ENCODE measurements at regions not wholly inside any gene's neighbourhood (a gene's known extent, or its start where the extent isn't known, plus 50 kb on each side); places are given as distances from the start of the nearest gene placed in this dataset.
"Not testable (repeated sequence)": the region's sequence is repeated elsewhere in the genome, so short reads cannot be mapped to it uniquely, and the experiment has no call there.

- DNase-seq = not testable (repeated sequence)
These were observed 286.9 kb downstream of the ANAPC1 start for GRCh38 chr2:111596808-111597705.

DNA sequence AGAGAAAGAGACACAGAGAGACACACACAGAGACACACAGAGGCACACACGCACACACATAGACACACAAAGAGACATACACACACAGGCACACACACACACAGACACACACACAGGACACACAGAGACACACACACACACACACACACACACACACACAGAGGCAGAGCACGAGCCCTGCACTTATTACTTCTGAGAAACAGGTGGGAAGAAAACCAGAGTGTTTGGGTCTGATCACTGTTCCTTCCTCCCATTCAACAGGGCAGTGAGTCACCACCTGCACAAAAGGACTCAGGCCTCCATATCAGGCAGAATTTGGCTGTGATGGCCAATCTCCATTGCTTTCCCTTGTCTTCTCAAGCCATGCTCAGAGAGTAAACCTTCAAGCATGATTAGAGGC lies 285.0 kb downstream of the ANAPC1 start:
- DNase-seq = not testable (repeated sequence)

- DNase-seq = not testable (repeated sequence)
These were observed 281.7 kb downstream of the ANAPC1 start for GRCh38 chr2:111602259-111602658.

GRCh38 chr2:111605798-111606197 lies 278.2 kb downstream of the ANAPC1 start:
- not testable (repeated sequence) for DNase-seq

GRCh38 chr2:111606632-111607031 lies 277.4 kb downstream of the ANAPC1 start:
- not testable (repeated sequence) for DNase-seq

GRCh38 chr2:111609146-111609844 lies 274.7 kb downstream of the ANAPC1 start:
- DNase-seq = not testable (repeated sequence)

DNA sequence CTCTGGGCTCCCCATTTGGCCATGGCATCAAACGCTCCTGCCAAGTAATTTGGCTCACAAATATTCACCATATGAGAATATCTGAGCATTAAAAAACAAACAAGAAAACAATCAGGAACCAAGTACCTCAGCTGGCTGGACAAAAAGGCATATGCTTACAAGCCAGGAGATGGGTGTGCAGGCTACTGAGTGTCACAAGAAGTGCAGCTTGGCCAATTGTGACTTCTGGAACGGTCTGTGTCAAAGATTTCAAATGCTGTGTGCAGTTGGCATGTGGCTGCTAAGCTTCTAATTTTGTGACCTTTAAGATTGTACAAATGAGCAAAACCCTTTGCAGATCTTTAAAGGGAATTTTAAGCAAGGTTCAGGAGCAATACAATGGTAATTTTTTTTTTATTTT lies 274.0 kb downstream of the ANAPC1 start:
- not testable (repeated sequence) for DNase-seq

- no peak for DNase-seq
These were observed 267.3 kb downstream of the ANAPC1 start for GRCh38 chr2:111616651-111617218.

DNA sequence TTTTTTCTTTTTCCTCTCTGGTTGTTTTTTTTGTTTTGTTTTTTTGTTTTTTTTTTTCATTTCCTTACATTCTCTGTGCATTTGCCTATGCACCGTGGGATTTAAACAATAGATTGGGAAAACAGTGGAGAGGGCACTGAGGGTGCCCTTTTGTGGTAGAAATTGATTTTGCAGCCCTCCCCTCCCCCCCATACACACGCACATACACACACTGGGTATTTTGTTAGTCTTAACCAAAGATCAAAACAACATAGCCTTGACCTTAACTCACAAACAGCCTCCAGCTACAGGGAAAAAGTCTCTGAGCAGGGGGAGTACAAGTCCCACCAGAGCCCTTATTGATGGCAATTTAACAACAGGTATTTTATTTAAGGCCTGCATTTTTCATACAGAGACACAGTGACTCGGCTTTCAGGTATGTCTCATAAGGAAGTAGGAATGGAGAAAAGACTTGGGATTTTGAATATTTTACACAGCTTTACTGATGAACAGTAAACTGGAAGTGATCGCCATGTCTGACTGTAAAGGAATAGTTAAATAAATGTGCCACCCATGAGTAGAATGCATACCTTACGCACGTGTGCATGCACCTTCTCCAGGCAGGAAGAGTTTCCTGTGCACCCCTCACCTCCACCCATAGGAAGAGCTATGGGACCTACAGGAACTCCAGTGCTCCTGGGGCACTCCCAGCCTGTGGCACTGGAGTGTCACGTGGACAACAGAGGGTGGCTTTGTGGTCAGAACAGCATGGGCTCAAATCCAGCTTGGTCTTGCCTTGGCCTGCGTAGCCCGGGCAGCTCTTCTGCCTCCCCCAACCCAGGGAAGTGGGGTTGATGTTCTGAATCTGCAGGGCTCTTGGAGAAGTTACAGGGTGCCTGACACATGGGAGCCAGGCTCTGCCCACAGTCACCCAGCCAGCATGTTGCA lies 266.4 kb downstream of the ANAPC1 start:
- no peak for DNase-seq

DNA sequence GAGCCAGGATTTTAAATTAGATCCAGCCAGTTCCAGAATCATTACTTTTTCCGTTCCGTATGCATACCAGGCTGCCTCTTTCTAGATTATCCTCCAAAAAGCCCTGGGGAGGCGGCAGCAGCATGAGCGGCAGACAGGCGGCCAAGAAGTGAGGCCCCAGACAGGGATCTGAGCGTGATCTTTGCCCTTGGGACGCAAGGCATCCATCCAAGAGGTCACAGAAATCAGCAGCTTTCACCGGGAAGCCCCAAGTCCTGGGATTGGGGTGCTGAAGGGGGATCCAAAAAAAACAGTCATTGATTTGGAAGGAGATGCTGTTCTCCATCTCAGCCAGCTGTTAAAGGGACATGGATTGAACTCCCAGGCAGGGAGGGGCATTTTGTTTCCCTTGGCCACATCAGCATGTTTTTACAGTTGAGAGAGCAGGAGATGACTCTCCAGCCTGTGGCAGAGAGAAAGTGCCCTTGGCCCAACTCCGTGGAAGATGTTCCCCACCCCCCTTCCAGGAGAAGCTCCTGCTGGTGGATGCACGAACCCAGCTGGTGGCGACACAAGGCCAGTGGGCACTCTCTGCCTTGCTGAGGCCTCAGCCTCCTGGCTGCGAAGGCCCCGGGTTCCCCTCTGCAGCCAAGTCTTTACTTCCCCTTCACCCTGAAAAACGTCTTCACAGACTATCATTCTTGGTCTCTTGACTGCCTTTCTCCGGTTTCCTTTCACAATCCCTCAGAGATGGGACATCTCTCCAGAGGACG lies 265.6 kb downstream of the ANAPC1 start:
- DNase-seq = no peak

- no peak for DNase-seq
These were observed 264.8 kb downstream of the ANAPC1 start for GRCh38 chr2:111618978-111619902.

DNA sequence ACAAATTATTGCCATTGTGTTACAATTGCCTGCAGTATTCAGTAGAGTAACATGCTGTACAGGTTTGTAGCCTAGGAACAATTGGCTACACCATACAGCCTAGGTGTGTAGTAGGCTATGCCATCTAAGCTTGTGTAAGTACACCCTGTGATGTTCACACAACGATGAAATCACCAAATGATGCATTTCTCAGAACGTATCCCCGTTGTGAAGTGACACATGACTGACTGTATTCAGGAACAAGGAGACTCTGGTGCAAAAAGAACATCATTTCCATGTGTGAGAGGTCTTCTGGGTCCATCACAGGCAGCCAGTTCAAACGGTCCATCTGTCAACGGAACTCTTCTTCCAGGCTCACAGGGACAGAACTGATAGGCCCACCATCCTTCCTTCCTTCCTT lies 263.7 kb downstream of the ANAPC1 start:
- no peak for DNase-seq

- no peak for DNase-seq
These were observed 261.1 kb downstream of the ANAPC1 start for GRCh38 chr2:111622859-111623258.

GRCh38 chr2:111623380-111623779 lies 260.6 kb downstream of the ANAPC1 start:
- DNase-seq = no peak

DNA sequence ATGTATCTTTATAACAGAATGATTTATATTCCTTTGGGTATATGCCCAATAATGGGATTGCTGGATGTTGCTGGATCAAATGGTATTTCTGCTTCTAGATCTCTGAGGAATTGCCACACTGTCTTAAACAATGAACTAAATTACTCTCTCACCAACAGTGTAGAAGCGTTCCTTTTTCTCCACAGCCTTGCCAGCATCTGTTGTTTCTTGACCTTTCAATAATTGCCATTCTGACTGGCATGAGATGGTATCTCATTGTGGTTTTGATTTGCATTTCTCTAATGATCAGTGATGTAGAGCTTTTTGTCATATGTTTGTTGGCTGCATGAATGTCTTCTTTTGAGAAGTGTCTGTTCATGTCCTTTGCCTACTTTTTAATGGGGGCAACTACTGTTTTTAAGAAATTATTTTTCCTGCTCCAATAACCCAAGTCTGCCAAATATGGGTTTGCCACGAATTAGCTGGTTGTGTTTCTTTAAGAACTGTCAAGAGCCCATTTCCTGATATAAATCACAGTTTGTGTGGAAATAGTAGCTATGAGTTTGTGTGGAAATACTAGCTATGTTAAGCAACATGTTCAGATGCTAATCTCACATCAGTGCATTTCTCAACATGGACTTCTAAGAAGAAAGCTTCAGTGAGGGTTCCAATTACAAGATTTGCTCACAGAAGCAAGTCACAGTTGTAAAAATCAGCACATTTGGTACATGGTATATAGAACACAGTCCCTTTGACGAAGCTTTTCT lies 259.4 kb downstream of the ANAPC1 start:
- no peak for DNase-seq

- DNase-seq = not testable (repeated sequence)
These were observed 258.8 kb downstream of the ANAPC1 start for GRCh38 chr2:111625157-111625537.

- DNase-seq = no peak
These were observed 257.7 kb downstream of the ANAPC1 start for GRCh38 chr2:111626037-111626864.

DNA sequence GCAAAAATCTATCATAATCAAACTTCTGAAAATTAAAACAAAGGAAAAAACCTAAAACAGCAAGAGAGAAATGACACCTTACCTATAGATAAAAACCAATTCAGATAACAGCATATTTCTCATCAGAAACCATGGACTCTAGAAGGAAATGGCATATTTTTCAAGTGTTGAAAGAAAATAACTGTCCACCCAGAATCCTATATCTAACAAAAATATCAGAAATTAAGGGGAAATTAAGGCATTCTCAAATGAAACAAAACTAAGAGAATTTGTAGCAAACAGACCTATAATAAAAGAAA lies 257.2 kb downstream of the ANAPC1 start:
- no peak for DNase-seq

GRCh38 chr2:111627256-111627655 lies 256.7 kb downstream of the ANAPC1 start:
- DNase-seq = no peak

Data from NCI-H524 (cell line).